Stomach (tissue), 8 donors: ENCODE measurements at regions not wholly inside any gene's neighbourhood (a gene's known extent, or its start where the extent isn't known, plus 50 kb on each side); places are given as distances from the start of the nearest gene placed in this dataset.

Source experiments
- DNase-seq, 2 donors: peaks; one replicate each; pipeline versions ENCODE4 v3.0.0 to v3.0.0-alpha.2; 2013 to 2019
- H3K27ac ChIP-seq, 5 donors: fragments of 200-600 bp in 4 of 5; sonication (generic) in 4 of 5; one replicate each; pipeline ENCODE4 v1.5.1; 2013 to 2019; ENCODE audit warnings: mild to moderate bottlenecking in 1 of 5, moderate library complexity in 1 of 5
- H3K27me3 ChIP-seq, 3 donors: fragments of 200-600 bp; sonication (generic); one replicate each; pipeline ENCODE4 v1.5.1; 2017 to 2019; ENCODE audit warnings: mixed run types in 1 of 3
- H3K36me3 ChIP-seq, 4 donors: fragments of 200-600 bp; sonication (generic); 1 replicate in 3 of 4; 2 replicates in 1 of 4; pipeline ENCODE4 v1.5.1; 2016 to 2019
- H3K4me1 ChIP-seq, 4 donors: fragments of 200-600 bp; sonication (generic); one replicate each; pipeline ENCODE4 v1.5.1; 2016 to 2019
- H3K4me3 ChIP-seq, 4 donors: fragments of 200-600 bp; sonication (generic) in 3 of 4; one replicate each; pipeline ENCODE4 v1.5.1; 2016 to 2019; ENCODE audit warnings: mild to moderate bottlenecking in 1 of 4
- H3K9me3 ChIP-seq, 4 donors: fragments of 200-600 bp; sonication (generic); one replicate each; pipeline ENCODE4 v1.5.1; 2016 to 2019
- CTCF ChIP-seq, 7 experiments: fragments of 450-650 bp in 4 of 7; fragments of 200-600 bp in 3 of 7; sonication (generic) in 3 of 7; IDR thresholded peaks; one replicate each; pipeline ENCODE4 v1.5.1; 2016 to 2019; ENCODE audit warnings: antibody characterized with exemption in 7 of 7, control low read depth in 2 of 7, mild to moderate bottlenecking in 1 of 7
- EP300 ChIP-seq: sonication (generic); formaldehyde crosslinking; IDR thresholded peaks from one replicate; pipeline ENCODE4 v1.6.1; 2017; ENCODE audit warnings: antibody characterized with exemption
- POLR2A ChIP-seq, 4 donors: fragments of 450-650 bp; IDR thresholded peaks; one replicate each; pipeline ENCODE4 v1.6.1; 2016; ENCODE audit warnings: antibody characterized with exemption in 4 of 4, control low read depth in 2 of 4, mild to moderate bottlenecking in 1 of 4, moderate library complexity in 1 of 4
- POLR2AphosphoS5 ChIP-seq, 3 donors: sonication (generic); formaldehyde crosslinking; IDR thresholded peaks; one replicate each; pipeline ENCODE4 v1.6.1; 2016; ENCODE audit warnings: antibody characterized with exemption in 3 of 3
- WGBS, 5 donors: extraction: QIAGEN DNeasy Blood & Tissue Kit in 3 of 5; methylation state at CpG; one replicate each; pipeline versions ENCODE4 v1.1.5 to v1.1.7; 2013 to 2018; 5-methylcytosine and 5-hydroxymethylcytosine counted together
- intact Hi-C: fragments of 100-400 bp; cut with DNase I; formaldehyde crosslinking; loops from one replicate; pipeline ENCODE4 v1.15.1; 2023; ENCODE audit warnings: low total_unique reads
- donor health status: healthy with polysubstance abuse.
- donor health status: Bipolar disorder and iron deficiency.
- donor health status: healthy.

GRCh38 chr21:22556829-22557228, 1558.6 kb downstream of the NCAM2 start:
- intact Hi-C loops = no loop called here
- TF ChIP-seq POLR2AphosphoS5 (IDR thresholded peaks at IDR 0.05) (no peak), POLR2A (IDR thresholded peaks at IDR 0.05) (no peak), CTCF (IDR thresholded peaks at IDR 0.05) (no peak), EP300 (no peak)
- H3K27me3 ChIP-seq = no peaks in the 10 kb centered on the region
- peaks cover 0 to 6% (median under 1%) of the 10 kb centered on the region in 4 donors for H3K9me3 ChIP-seq
- H3K27ac ChIP-seq = no peak overlapping the region
- no peak overlapping the region for H3K4me3 ChIP-seq
- no peaks in the 10 kb centered on the region for H3K4me1 ChIP-seq
- H3K36me3 ChIP-seq = no peaks in the 10 kb centered on the region
- no peak for DNase-seq

- no peak for DNase-seq
- Histone ChIP-seq H3K9me3 (peaks cover 0 to 9% (median 2%) of the 10 kb centered on the region in 4 donors), H3K27me3 (no peaks in the 10 kb centered on the region), H3K27ac (no peak overlapping the region), H3K4me3 (no peak overlapping the region), H3K4me1 (no peaks in the 10 kb centered on the region), H3K36me3 (no peaks in the 10 kb centered on the region)
- intact Hi-C loops = no loop called here
- WGBS, 5 donors = 90 to 95% (median 91%) methylated on average over 16 of the region's 16 CpGs
- TF ChIP-seq CTCF (IDR thresholded peaks at IDR 0.05) = no peak
- no peak for TF ChIP-seq POLR2AphosphoS5 (IDR thresholded peaks at IDR 0.05)
- no peak for TF ChIP-seq POLR2A (IDR thresholded peaks at IDR 0.05)
- TF ChIP-seq EP300 = no peak
These were observed 1563.7 kb downstream of the NCAM2 start for GRCh38 chr21:22561946-22562345.

GRCh38 chr21:22573834-22574233, 1575.6 kb downstream of the NCAM2 start:
- Histone ChIP-seq H3K9me3 (peaks cover 0 to 12% (median 4%) of the 10 kb centered on the region in 4 donors), H3K4me3 (no peak overlapping the region), H3K36me3 (no peaks in the 10 kb centered on the region), H3K27me3 (no peaks in the 10 kb centered on the region), H3K4me1 (no peaks in the 10 kb centered on the region), H3K27ac (no peak overlapping the region)
- TF ChIP-seq POLR2AphosphoS5 (IDR thresholded peaks at IDR 0.05) (no peak), CTCF (IDR thresholded peaks at IDR 0.05) (no peak), EP300 (no peak), POLR2A (IDR thresholded peaks at IDR 0.05) (no peak)
- intact Hi-C loops = no loop called here
- no peak for DNase-seq
- WGBS, 5 donors = 83 to 96% (median 89%) methylated on average over 1 of the region's 1 CpG

GRCh38 chr21:22575165-22575584, 1577.0 kb downstream of the NCAM2 start:
- H3K36me3 ChIP-seq = no peaks in the 10 kb centered on the region
- H3K9me3 ChIP-seq = peaks cover 0 to 15% (median 6%) of the 10 kb centered on the region in 4 donors
- 5 to 14% (median 12%) methylated on average over 5 of the region's 5 CpGs for WGBS, 5 donors
- H3K27me3 ChIP-seq = no peaks in the 10 kb centered on the region
- peak in 1 of 2 donors; percentile 22 for DNase-seq
- no peaks in the 10 kb centered on the region for H3K4me1 ChIP-seq
- no peak for TF ChIP-seq CTCF (IDR thresholded peaks at IDR 0.05)
- TF ChIP-seq POLR2A (IDR thresholded peaks at IDR 0.05) = no peak
- TF ChIP-seq EP300 = no peak
- no peak for TF ChIP-seq POLR2AphosphoS5 (IDR thresholded peaks at IDR 0.05)
- intact Hi-C loops = no loop called here
- no peak overlapping the region for H3K27ac ChIP-seq
- H3K4me3 ChIP-seq = no peak overlapping the region
